GM12878 (cell line): ENCODE measurements at regions not wholly inside any gene's neighbourhood (a gene's known extent, or its start where the extent isn't known, plus 50 kb on each side); places are given as distances from the start of the nearest gene placed in this dataset.

ENCODE experiments used
- ATF7 ChIP-seq: fragments of 450-650 bp; IDR thresholded peaks from 2 replicates; pipeline ENCODE4 v1.6.1; 2016; ENCODE audit warnings: low read depth, mild to moderate bottlenecking
- BACH1 ChIP-seq: fragments of 450-650 bp; IDR thresholded peaks from 2 replicates; pipeline ENCODE4 v1.6.1; 2017; ENCODE audit warnings: mild to moderate bottlenecking, borderline replicate concordance
- ETV6 ChIP-seq, 2 experiments: fragments of 450-650 bp in 1 of 2; IDR thresholded peaks in 1 of 2; conservative IDR thresholded peaks in 1 of 2; 2 replicates each; pipeline ENCODE4 v1.6.1; 2014; ENCODE audit warnings: antibody characterized with exemption in 1 of 2, borderline replicate concordance in 1 of 2, low read depth in 1 of 2, mild to moderate bottlenecking in 1 of 2, moderate library complexity in 1 of 2
- FOXM1 ChIP-seq: IDR thresholded peaks from 2 replicates; pipeline ENCODE4 v1.6.1; 2012; ENCODE audit warnings: low read depth, mild to moderate bottlenecking, inconsistent platforms, low read length, moderate library complexity
- GATAD2B ChIP-seq: fragments of 450-650 bp; conservative IDR thresholded peaks from 2 replicates; pipeline ENCODE4 v1.6.1; 2017; ENCODE audit warnings: low read depth, mild to moderate bottlenecking, moderate library complexity
- HDAC6 ChIP-seq: fragments of 200-600 bp; sonication (generic); IDR thresholded peaks from one replicate; pipeline ENCODE4 v1.8.0; 2017; ENCODE audit warnings: antibody characterized with exemption; ENCODE audit not compliant: unreplicated experiment
- IRF4 ChIP-seq: IDR thresholded peaks from 2 replicates; pipeline ENCODE4 v1.6.1; 2011; ENCODE audit warnings: low read depth, low read length
- MXI1 ChIP-seq: fragments of 150-350 bp; IDR thresholded peaks from 2 replicates; pipeline ENCODE4 v1.6.1; 2011; ENCODE audit warnings: low read depth, mild to moderate bottlenecking, inconsistent platforms, low read length, improper control_type of control experiment
- MYB ChIP-seq: fragments of 150-350 bp; IDR thresholded peaks from 2 replicates; pipeline ENCODE4 v1.6.1; 2014; ENCODE audit warnings: mild to moderate bottlenecking, low read depth, low read length, borderline replicate concordance
- PML ChIP-seq: IDR thresholded peaks from 2 replicates; pipeline ENCODE4 v1.6.1; 2012; ENCODE audit warnings: low read length, inconsistent platforms
- RB1 ChIP-seq: fragments of 450-650 bp; formaldehyde crosslinking; IDR thresholded peaks from 2 replicates; pipeline ENCODE4 v1.6.1; 2017; ENCODE audit warnings: mild to moderate bottlenecking, borderline replicate concordance
- RBBP5 ChIP-seq: fragments of 200-600 bp; sonication (generic); conservative IDR thresholded peaks from 2 replicates; pipeline ENCODE4 v1.6.1; 2016
- RELA ChIP-seq: fragments of 450-650 bp; IDR thresholded peaks from 2 replicates; pipeline ENCODE4 v1.8.0; 2014; ENCODE audit warnings: borderline replicate concordance; ENCODE audit not compliant: partially characterized antibody
- RFX5 ChIP-seq: IDR thresholded peaks from 2 replicates; pipeline ENCODE4 v1.6.1; 2011; ENCODE audit warnings: low read depth, low read length, improper control_type of control experiment
- SMAD1 ChIP-seq: fragments of 450-650 bp; IDR thresholded peaks from 2 replicates; pipeline ENCODE4 v1.6.1; 2018; ENCODE audit warnings: mild to moderate bottlenecking, low read depth; ENCODE audit not compliant: partially characterized antibody
- TARDBP ChIP-seq: IDR thresholded peaks from 2 replicates; pipeline ENCODE4 v1.6.1; 2016; ENCODE audit warnings: borderline replicate concordance
- ZBED1 ChIP-seq: IDR thresholded peaks from 2 replicates; pipeline ENCODE4 v1.6.1; 2016; ENCODE audit warnings: borderline replicate concordance
- ZBTB11 ChIP-seq: fragments of 450-650 bp; formaldehyde crosslinking; IDR thresholded peaks from 2 replicates; pipeline ENCODE4 v1.5.0; 2022; ENCODE audit warnings: mild to moderate bottlenecking, missing genetic modification characterization
- ZNF217 ChIP-seq: fragments of 450-650 bp; IDR thresholded peaks from 2 replicates; pipeline ENCODE4 v1.6.1; 2017; ENCODE audit warnings: antibody characterized with exemption, mild to moderate bottlenecking
- ZNF24 ChIP-seq: fragments of 450-650 bp; IDR thresholded peaks from 2 replicates; pipeline ENCODE4 v1.6.1; 2017; ENCODE audit warnings: antibody characterized with exemption, mild to moderate bottlenecking
- ZNF622 ChIP-seq: fragments of 450-650 bp; IDR thresholded peaks from 2 replicates; pipeline ENCODE4 v1.6.1; 2017; ENCODE audit warnings: mild to moderate bottlenecking, inconsistent platforms
- TF ChIP-seq, protein P1 (sequence below), 3 experiments: IDR thresholded peaks in 2 of 3; conservative IDR thresholded peaks in 1 of 3; 2 replicates each; pipeline ENCODE4 v1.5.1; 2011; ENCODE audit warnings: low read depth in 3 of 3, low read length in 3 of 3, mild to moderate bottlenecking in 3 of 3, control low read depth in 2 of 3, moderate library complexity in 2 of 3, inconsistent platforms in 1 of 3, mixed read lengths in 1 of 3; ENCODE audit not compliant: control insufficient read depth in 2 of 3, insufficient read depth in 1 of 3; ENCODE audit errors: extremely low read depth in 1 of 3
- TF ChIP-seq, protein P2 (sequence below): fragments of 450-650 bp; formaldehyde crosslinking; IDR thresholded peaks from 2 replicates; pipeline ENCODE4 v1.4.0; 2022; ENCODE audit warnings: mild to moderate bottlenecking, moderate library complexity

DNA sequence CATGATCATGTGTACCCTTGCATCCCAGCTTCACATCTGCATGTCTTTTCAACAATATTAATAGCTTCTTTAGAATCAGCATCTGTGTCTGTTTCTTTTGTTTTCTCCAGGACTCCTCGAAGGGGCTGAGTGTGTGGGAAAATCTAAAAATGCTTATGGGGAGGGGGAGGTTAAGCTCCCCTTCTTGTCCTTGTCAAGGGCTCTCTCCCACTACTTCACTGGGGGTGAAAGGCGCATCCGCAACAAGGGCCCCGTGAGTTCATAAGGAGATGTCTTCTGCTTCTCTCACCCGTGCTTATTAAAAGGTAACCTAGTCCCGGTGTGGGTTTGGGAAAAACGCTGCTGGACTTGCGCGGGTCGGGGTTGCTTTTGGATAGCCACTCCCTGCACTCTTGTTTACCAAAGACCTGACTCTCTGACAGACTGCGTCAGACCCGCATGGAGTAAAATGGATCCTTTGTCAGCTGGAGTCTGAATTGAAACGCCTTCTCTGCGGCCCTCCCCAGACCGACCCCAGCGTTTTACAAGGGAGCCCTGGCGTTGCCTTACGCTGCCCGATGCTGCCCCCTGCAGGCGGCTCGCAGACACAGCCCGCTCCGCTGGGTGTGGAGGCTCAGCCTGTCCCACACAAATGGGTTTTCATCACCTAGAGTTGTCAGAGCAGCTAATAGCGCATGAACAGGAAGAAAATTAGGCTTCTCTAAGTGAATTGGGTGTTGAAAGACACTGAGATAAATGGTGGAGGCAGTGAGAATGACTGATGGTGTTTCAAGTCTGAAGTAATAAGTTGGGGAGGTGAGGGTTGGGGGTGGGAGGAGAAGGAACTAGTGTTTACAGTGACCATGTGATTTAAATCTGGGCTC lies 53.8 kb downstream of the IER5 start (continued):
- TF ChIP-seq RB1, result 0 out of 2 replicates have a peak, but pooled peaks have one; percentile 51
- TF ChIP-seq ETV6 (conservative IDR thresholded peaks at IDR 0.05 in 1 of 2, IDR thresholded peaks at IDR 0.05 in 1 of 2; ENCODE audit: borderline replicate concordance in 1 of 2, low read depth in 1 of 2), result no peak
- TF ChIP-seq MXI1, result peak; percentile 18; the same call in 1 of the 2 replicates
- no peak for TF ChIP-seq IRF4
- no peak for TF ChIP-seq BACH1
- no peak for TF ChIP-seq MYB
- TF ChIP-seq RFX5, result no peak
- TF ChIP-seq ZNF24, result peak; percentile 40; the same call in 1 of the 2 replicates
- no peak for TF ChIP-seq ZBTB11
- TF ChIP-seq, protein P1, sequence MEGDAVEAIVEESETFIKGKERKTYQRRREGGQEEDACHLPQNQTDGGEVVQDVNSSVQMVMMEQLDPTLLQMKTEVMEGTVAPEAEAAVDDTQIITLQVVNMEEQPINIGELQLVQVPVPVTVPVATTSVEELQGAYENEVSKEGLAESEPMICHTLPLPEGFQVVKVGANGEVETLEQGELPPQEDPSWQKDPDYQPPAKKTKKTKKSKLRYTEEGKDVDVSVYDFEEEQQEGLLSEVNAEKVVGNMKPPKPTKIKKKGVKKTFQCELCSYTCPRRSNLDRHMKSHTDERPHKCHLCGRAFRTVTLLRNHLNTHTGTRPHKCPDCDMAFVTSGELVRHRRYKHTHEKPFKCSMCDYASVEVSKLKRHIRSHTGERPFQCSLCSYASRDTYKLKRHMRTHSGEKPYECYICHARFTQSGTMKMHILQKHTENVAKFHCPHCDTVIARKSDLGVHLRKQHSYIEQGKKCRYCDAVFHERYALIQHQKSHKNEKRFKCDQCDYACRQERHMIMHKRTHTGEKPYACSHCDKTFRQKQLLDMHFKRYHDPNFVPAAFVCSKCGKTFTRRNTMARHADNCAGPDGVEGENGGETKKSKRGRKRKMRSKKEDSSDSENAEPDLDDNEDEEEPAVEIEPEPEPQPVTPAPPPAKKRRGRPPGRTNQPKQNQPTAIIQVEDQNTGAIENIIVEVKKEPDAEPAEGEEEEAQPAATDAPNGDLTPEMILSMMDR (IDR thresholded peaks at IDR 0.05 in 2 of 3, conservative IDR thresholded peaks at IDR 0.05 in 1 of 3; ENCODE audit: control insufficient read depth in 2 of 3, extremely low read depth in 1 of 3, insufficient read depth in 1 of 3, low read depth in 3 of 3, low read length in 3 of 3), result peak; percentile 94 to 98 (median 98); a peak in 5 of 6 replicates
- no peak for TF ChIP-seq RBBP5
- TF ChIP-seq ATF7, result no peak
- TF ChIP-seq TARDBP, result no peak
- TF ChIP-seq ZNF217, result no peak
- TF ChIP-seq RELA, result peak; percentile 24
- no peak for TF ChIP-seq SMAD1
- TF ChIP-seq HDAC6, result no peak
- no peak for TF ChIP-seq PML
- 0 out of 2 replicates have a peak, but pooled peaks have one; percentile 46 for TF ChIP-seq FOXM1
- TF ChIP-seq ZBED1, result no peak
- TF ChIP-seq, protein P2, sequence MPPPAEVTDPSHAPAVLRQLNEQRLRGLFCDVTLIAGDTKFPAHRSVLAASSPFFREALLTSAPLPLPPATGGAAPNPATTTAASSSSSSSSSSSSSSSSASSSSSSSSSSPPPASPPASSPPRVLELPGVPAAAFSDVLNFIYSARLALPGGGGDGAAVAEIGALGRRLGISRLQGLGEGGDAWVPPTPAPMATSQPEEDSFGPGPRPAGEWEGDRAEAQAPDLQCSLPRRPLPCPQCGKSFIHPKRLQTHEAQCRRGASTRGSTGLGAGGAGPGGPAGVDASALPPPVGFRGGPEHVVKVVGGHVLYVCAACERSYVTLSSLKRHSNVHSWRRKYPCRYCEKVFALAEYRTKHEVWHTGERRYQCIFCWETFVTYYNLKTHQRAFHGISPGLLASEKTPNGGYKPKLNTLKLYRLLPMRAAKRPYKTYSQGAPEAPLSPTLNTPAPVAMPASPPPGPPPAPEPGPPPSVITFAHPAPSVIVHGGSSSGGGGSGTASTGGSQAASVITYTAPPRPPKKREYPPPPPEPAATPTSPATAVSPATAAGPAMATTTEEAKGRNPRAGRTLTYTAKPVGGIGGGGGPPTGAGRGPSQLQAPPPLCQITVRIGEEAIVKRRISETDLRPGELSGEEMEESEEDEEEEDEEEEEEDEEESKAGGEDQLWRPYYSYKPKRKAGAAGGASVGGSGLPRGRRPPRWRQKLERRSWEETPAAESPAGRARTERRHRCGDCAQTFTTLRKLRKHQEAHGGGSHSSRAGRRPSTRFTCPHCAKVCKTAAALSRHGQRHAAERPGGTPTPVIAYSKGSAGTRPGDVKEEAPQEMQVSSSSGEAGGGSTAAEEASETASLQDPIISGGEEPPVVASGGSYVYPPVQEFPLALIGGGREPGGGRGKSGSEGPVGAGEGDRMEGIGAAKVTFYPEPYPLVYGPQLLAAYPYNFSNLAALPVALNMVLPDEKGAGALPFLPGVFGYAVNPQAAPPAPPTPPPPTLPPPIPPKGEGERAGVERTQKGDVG (CRISPR knock-in tag), result no peak
- TF ChIP-seq GATAD2B, result peak; percentile 70; the same call in 1 of the 2 replicates
- TF ChIP-seq ZNF622, result no peak
